ENCODE measurements at regions not wholly inside any gene's neighbourhood (a gene's known extent, or its start where the extent isn't known, plus 50 kb on each side); places are given as distances from the start of the nearest gene placed in this dataset.
"Not testable (repeated sequence)": the region's sequence is repeated elsewhere in the genome, so short reads cannot be mapped to it uniquely, and the experiment has no call there.

GRCh38 chr5:2151301-2151888 is 268.7 kb upstream of the IRX4 start:
- not testable (repeated sequence) for DNase-seq (ENCODE audit: low spot score)

DNA sequence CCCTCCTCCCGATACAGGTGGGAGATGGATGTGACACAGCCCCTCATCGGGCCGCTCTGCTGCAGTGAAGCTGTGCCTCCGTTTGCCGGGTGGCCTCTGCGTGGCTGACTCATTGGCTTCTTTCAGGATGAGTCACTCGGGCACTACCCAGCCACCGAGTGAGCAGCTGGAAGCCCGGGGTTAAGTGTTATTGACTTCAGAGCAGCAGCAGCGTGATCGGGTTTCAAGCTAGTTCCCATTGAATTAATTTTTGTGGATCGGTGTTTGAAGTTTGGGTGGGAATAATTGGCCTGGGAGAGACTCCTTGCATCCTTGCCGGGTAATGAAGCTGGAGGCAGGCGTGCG is 266.4 kb upstream of the IRX4 start:
- no peak for DNase-seq (ENCODE audit: low spot score)

- DNase-seq (ENCODE audit: low spot score) = no peak
These were observed 265.8 kb upstream of the IRX4 start for GRCh38 chr5:2148312-2149194.

DNA sequence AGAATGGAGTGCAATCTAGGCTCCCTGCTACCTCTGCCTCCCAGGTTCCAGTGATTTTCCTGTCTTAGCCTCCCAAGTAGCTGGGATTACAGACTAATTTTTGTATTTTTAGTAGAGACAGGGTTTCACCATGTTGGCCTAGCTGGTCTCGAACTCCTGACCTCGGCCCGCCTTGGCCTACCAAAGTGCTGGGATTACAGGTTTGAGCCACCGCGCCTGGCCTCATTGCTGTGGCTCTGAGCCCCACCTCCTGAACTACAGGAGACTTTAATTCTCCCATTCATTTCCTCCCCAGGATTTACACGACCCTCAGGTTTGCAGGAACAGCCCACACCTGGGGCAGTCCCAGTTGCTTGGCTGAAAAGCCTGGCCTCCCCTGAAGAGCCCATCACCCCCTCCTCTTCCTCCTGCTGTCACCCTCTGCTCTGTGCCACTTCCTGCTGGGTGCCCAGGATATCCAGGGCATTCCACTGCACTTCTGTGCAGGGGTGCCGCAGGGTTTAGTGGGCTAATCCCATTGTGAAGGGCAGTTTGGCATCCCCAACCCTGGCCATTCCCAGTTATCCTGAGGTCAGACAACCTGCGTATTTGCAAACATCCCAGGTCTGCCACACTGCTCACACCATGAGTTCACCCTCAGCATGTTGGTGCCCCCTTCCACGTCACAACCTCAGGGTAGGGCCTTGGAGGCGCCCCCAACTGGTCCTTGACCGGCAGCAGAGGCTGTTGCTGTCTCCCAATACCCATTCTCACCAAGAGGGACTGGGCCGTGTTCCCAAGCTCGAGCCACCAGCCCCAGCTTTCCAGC is 265.0 kb upstream of the IRX4 start:
- DNase-seq (ENCODE audit: low spot score) = no peak

GRCh38 chr5:2143646-2144353 is 261.1 kb upstream of the IRX4 start:
- DNase-seq (ENCODE audit: low spot score) = no peak

DNA sequence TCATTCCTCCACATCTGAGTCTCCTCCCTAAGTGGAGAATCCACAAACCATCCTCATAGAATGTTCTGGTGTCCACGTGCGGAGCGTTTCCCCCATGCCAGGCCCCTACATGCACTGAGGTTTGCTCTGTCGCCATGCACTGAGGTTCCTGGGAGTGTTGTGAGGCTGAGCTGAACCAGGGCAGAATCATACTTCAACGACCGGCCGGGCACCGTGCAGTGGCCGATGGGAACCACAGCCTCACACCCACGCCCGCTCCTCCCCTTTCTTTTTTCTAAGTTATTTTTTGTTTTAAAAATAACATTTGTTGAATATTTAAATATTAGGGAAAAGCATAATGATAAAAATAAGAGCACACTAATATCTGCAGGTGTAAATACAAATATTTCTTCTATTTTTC is 260.4 kb upstream of the IRX4 start:
- DNase-seq (ENCODE audit: low spot score) = no peak

GRCh38 chr5:2142456-2142954 is 259.8 kb upstream of the IRX4 start:
- no peak for DNase-seq (ENCODE audit: low spot score)

DNA sequence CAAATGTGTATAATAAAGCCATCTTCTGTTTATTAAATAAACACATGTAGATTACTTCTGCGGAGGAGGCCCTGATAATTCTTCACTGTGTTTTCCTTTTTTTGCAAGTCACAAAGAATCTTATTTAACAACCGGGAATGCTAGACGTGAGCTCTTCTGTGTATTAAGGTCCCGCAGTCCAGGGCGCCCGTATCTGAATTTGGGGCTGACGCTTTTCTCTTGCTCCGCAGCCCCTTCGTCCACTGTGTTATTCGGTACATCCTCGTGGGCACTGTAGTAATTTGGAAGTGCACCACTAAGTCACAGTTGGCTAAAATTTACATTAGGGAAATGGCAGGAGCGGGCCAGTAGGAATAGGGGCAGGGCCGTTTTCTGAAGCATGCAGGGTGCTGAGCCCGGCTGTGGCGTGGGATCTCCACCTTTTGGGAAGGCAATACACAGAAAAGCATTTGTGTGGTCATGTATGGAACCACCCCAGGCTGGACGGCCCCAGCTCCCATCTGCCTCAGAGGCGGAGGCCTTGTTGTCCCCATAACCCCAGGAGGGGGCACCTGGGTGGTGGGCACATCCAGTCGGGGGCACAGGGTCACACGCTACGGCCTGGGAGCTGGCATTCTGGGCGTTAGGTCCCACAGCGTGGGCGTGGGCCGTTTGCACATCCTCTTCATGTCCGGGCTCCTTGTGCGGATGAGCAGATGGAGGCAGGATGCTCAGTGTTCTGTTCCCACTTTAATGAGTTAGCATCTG is 258.7 kb upstream of the IRX4 start:
- DNase-seq (ENCODE audit: low spot score) = no peak

- DNase-seq (ENCODE audit: low spot score) = no peak
These were observed 257.9 kb upstream of the IRX4 start for GRCh38 chr5:2140501-2141175.

DNA sequence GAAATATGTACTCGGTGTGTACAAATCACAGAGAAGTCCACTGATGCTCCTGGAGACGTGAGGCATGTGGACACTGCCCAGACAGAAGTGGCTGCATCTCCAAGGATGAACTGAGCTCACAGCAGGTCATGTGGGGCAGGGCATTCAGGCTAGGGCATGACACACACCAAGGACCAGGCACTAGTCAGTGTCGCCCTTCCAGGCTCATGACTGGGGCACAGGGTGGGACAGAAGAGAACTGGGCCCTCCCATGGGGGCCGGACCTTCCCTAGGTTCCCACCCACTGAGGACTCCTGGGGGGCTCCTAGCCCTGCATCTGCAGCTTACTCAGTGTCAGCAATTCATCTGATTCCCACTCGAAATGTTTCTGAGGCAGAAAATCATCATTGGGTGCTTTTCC is 256.8 kb upstream of the IRX4 start:
- no peak for DNase-seq (ENCODE audit: low spot score)

- DNase-seq (ENCODE audit: low spot score) = no peak
These were observed 256.2 kb upstream of the IRX4 start for GRCh38 chr5:2138896-2139295.

GRCh38 chr5:2137444-2138050 is 254.8 kb upstream of the IRX4 start:
- no peak for DNase-seq (ENCODE audit: low spot score)

DNA sequence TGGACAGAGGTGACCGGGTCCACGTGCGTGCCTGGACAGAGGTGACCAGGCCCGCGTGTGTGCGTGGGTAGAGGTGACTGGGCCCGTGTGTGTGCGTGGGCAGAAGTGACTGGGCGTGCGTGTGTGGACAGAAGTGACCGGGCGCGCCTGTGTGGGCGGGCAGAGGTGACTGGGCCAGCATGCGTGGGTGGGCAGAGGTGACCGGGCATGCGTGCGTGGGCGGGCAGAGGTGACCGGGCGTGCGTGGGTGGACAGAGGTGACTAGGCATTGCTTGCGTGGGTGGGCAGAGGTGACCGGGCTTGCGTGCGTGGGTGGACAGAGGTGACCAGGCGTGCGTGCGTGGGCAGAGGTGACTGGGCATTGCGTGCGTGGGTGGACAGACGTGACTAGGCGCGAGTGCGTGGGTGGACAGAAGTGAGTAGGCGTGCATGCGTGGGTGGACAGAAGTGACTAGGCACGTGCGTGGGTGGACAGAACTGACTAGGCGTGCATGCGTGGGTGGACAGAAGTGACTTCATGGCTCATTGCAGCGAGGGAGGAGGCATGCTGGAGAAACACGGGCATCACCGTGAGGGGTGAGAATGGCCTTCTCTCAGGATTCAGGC is 254.1 kb upstream of the IRX4 start:
- no peak for DNase-seq (ENCODE audit: low spot score)

GRCh38 chr5:2135833-2136232 is 253.1 kb upstream of the IRX4 start:
- no peak for DNase-seq (ENCODE audit: low spot score)

- no peak for DNase-seq (ENCODE audit: low spot score)
These were observed 252.6 kb upstream of the IRX4 start for GRCh38 chr5:2135354-2135753.

DNA sequence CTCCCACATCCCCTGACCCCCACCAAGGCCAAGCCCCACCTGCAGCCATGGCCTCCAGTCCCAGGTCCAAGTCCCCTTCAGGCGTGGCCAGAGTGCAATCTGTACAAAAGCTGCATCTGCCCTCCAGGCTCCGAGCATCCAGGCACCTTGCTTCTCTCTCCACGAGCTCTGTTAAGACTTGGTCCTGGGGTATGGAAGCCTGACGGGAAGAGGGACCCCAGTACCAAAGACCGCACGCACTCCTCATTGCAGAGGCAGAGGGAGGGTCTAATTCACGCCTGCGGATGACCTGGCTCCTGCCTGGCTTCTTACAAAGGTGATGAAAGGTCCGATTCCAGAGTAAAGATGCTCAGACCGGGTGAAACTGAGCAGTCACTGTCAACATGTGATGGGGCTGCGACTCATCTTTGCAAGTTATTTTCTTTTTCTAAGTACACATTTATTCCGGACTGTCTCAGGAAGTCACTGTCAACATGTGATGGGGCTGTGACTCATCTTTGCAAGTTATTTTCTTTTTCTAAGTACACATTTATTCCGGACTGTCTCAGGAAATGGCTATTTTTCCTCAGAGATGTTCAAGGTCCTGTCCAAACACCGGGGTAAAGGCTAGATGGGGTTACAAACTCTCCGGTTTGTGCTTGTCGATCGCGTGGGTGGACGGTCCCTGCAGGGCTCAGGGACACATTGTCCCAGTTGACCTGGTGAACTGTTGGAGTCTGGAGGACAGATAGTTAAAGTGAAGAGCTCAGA is 252.0 kb upstream of the IRX4 start:
- no peak for DNase-seq (ENCODE audit: low spot score)

- DNase-seq (ENCODE audit: low spot score) = no peak
These were observed 251.2 kb upstream of the IRX4 start for GRCh38 chr5:2133936-2134335.

GRCh38 chr5:2133080-2133479 is 250.4 kb upstream of the IRX4 start:
- DNase-seq (ENCODE audit: low spot score) = no peak

DNA sequence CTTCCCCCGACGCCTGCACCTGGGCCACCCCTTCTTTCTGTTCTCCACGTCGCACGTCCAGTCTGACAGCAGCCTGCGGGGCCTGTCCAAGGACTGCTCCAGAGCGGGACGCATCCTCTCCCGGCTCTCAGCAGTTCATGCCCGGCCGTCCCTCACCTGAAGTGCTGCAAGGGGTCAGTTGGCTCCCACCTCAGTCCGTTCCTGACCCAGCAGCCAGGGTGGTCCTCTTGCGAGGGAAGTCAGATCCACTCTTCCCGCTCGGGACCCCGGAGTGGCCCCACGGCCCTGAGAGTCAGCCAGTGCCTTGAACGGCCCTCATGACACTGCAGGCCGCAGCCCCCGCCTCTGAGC is 249.7 kb upstream of the IRX4 start:
- no peak for DNase-seq (ENCODE audit: low spot score)

All from A172 (cell line).